ENCODE measurements at regions not wholly inside any gene's neighbourhood (a gene's known extent, or its start where the extent isn't known, plus 50 kb on each side); places are given as distances from the start of the nearest gene placed in this dataset.

DNA sequence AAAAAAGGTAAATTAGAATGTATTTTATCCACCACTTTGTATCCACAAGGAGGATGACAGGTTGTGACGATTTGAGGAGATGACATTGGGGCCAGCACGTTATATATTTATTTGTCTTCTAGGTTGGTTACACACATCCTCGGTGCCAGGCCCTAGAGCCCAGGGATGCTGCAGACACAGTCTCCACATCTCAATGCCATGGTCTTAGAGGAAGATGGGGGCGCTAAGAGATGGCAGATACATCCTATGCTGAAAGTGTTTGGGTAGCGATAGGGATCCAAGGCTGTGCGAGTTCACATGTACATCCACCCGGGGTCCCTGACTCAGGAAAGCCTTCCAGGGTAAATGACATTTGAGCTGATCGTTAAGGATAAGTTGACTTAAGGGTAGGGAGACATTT is 193.1 kb upstream of the GSC start (continued):
- TF ChIP-seq, protein P1, sequence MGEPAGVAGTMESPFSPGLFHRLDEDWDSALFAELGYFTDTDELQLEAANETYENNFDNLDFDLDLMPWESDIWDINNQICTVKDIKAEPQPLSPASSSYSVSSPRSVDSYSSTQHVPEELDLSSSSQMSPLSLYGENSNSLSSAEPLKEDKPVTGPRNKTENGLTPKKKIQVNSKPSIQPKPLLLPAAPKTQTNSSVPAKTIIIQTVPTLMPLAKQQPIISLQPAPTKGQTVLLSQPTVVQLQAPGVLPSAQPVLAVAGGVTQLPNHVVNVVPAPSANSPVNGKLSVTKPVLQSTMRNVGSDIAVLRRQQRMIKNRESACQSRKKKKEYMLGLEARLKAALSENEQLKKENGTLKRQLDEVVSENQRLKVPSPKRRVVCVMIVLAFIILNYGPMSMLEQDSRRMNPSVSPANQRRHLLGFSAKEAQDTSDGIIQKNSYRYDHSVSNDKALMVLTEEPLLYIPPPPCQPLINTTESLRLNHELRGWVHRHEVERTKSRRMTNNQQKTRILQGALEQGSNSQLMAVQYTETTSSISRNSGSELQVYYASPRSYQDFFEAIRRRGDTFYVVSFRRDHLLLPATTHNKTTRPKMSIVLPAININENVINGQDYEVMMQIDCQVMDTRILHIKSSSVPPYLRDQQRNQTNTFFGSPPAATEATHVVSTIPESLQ (CRISPR knock-in tag; IDR thresholded peaks at IDR 0.05), result no peak
- TF ChIP-seq GTF2I (CRISPR knock-in tag; conservative IDR thresholded peaks at IDR 0.05), result no peak
- TF ChIP-seq, protein P2, sequence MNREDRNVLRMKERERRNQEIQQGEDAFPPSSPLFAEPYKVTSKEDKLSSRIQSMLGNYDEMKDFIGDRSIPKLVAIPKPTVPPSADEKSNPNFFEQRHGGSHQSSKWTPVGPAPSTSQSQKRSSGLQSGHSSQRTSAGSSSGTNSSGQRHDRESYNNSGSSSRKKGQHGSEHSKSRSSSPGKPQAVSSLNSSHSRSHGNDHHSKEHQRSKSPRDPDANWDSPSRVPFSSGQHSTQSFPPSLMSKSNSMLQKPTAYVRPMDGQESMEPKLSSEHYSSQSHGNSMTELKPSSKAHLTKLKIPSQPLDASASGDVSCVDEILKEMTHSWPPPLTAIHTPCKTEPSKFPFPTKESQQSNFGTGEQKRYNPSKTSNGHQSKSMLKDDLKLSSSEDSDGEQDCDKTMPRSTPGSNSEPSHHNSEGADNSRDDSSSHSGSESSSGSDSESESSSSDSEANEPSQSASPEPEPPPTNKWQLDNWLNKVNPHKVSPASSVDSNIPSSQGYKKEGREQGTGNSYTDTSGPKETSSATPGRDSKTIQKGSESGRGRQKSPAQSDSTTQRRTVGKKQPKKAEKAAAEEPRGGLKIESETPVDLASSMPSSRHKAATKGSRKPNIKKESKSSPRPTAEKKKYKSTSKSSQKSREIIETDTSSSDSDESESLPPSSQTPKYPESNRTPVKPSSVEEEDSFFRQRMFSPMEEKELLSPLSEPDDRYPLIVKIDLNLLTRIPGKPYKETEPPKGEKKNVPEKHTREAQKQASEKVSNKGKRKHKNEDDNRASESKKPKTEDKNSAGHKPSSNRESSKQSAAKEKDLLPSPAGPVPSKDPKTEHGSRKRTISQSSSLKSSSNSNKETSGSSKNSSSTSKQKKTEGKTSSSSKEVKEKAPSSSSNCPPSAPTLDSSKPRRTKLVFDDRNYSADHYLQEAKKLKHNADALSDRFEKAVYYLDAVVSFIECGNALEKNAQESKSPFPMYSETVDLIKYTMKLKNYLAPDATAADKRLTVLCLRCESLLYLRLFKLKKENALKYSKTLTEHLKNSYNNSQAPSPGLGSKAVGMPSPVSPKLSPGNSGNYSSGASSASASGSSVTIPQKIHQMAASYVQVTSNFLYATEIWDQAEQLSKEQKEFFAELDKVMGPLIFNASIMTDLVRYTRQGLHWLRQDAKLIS (CRISPR knock-in tag; IDR thresholded peaks at IDR 0.05; ENCODE audit: borderline replicate concordance), result no peak

DNA sequence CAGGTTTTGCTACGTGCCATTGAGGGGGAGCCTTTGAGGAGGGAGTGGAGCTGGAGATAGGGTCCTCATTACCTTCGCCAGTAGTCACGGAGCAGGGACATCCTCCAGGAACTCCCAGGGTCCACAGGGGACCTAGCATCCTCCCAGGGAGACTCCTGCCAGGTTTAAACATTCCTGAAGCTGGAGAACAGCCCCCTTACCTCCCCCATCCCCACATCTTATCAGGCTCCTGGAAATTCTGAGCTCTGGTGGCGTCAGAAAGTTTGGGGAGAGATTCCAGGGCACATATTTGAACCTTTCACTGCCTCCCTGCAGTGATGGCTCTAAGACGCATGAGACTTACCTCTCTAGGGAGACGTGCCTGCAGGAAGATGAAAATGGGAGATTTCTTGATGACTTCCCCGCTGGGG is 192.3 kb upstream of the GSC start:
- H3K27ac Mint-ChIP-seq, result no peak overlapping the region
- H3K9me3 Mint-ChIP-seq, result no peaks in the 10 kb centered on the region
- no peak for TF ChIP-seq SOX15 (CRISPR knock-in tag; IDR thresholded peaks at IDR 0.05)
- TF ChIP-seq KAT7 (CRISPR knock-in tag; IDR thresholded peaks at IDR 0.05; ENCODE audit: borderline replicate concordance), result no peak
- no peak for TF ChIP-seq CREM (CRISPR knock-in tag; IDR thresholded peaks at IDR 0.05)
- no peak for TF ChIP-seq CBFB (CRISPR knock-in tag; IDR thresholded peaks at IDR 0.05; ENCODE audit: low read depth)
- no peak for TF ChIP-seq FOXP4 (CRISPR knock-in tag; IDR thresholded peaks at IDR 0.05)
- TF ChIP-seq, protein P3, sequence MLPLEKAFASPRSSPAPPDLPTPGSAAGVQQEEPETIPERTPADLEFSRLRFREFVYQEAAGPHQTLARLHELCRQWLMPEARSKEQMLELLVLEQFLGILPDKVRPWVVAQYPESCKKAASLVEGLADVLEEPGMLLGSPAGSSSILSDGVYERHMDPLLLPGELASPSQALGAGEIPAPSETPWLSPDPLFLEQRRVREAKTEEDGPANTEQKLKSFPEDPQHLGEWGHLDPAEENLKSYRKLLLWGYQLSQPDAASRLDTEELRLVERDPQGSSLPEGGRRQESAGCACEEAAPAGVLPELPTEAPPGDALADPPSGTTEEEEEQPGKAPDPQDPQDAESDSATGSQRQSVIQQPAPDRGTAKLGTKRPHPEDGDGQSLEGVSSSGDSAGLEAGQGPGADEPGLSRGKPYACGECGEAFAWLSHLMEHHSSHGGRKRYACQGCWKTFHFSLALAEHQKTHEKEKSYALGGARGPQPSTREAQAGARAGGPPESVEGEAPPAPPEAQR (CRISPR knock-in tag; IDR thresholded peaks at IDR 0.05), result no peak
- TF ChIP-seq ARID4B (CRISPR knock-in tag; IDR thresholded peaks at IDR 0.05; ENCODE audit: borderline replicate concordance), result no peak
- TF ChIP-seq, protein P4, sequence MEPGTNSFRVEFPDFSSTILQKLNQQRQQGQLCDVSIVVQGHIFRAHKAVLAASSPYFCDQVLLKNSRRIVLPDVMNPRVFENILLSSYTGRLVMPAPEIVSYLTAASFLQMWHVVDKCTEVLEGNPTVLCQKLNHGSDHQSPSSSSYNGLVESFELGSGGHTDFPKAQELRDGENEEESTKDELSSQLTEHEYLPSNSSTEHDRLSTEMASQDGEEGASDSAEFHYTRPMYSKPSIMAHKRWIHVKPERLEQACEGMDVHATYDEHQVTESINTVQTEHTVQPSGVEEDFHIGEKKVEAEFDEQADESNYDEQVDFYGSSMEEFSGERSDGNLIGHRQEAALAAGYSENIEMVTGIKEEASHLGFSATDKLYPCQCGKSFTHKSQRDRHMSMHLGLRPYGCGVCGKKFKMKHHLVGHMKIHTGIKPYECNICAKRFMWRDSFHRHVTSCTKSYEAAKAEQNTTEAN (CRISPR knock-in tag; IDR thresholded peaks at IDR 0.05), result no peak
- TF ChIP-seq, protein P5, sequence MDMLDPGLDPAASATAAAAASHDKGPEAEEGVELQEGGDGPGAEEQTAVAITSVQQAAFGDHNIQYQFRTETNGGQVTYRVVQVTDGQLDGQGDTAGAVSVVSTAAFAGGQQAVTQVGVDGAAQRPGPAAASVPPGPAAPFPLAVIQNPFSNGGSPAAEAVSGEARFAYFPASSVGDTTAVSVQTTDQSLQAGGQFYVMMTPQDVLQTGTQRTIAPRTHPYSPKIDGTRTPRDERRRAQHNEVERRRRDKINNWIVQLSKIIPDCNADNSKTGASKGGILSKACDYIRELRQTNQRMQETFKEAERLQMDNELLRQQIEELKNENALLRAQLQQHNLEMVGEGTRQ (CRISPR knock-in tag; IDR thresholded peaks at IDR 0.05), result no peak
- no peak for TF ChIP-seq ESRRA (CRISPR knock-in tag; IDR thresholded peaks at IDR 0.05; ENCODE audit: borderline replicate concordance)
- no peak for TF ChIP-seq ZNF263 (CRISPR knock-in tag; IDR thresholded peaks at IDR 0.05; ENCODE audit: low read depth)
- no peak for TF ChIP-seq TP53 (CRISPR knock-in tag; IDR thresholded peaks at IDR 0.05)
- TF ChIP-seq IRF2 (CRISPR knock-in tag; IDR thresholded peaks at IDR 0.05; ENCODE audit: borderline replicate concordance, low read depth), result no peak
- no peak for TF ChIP-seq ZNF121 (CRISPR knock-in tag; IDR thresholded peaks at IDR 0.05)
- no peak for TF ChIP-seq MXD4 (CRISPR knock-in tag; IDR thresholded peaks at IDR 0.05; ENCODE audit: borderline replicate concordance)
- no peak for TF ChIP-seq RORB (CRISPR knock-in tag; IDR thresholded peaks at IDR 0.05)
- peaks cover 6% of the 10 kb centered on the region; the same call in 1 of the 2 replicates for H3K4me1 Mint-ChIP-seq
- DNase-seq (ENCODE audit: low spot score) (no peak), ATAC-seq (no peak)
- H3K36me3 Mint-ChIP-seq, result no peaks in the 10 kb centered on the region
- H3K27me3 Mint-ChIP-seq (ENCODE audit: low read depth), result peaks cover 3% of the 10 kb centered on the region; the same call in 1 of the 2 replicates
- H3K4me3 Mint-ChIP-seq, result no peak overlapping the region
- CTCF ChIA-PET, result interaction anchor here (1.0 kb wide), 1 partner anchor 255 kb away, joined by 3 read pairs; no protein-coding TSS in a partner anchor
- POLR2A ChIA-PET, result no interaction called here

Measured in WTC11 (cell line).